ENCODE measurements at regions not wholly inside any gene's neighbourhood (a gene's known extent, or its start where the extent isn't known, plus 50 kb on each side); places are given as distances from the start of the nearest gene placed in this dataset.

- TF ChIP-seq CTCF (IDR thresholded peaks at IDR 0.05 in 2 of 3, conservative IDR thresholded peaks at IDR 0.05 in 1 of 3; ENCODE audit: insufficient read depth in 2 of 3, low read depth in 1 of 3, low read length in 3 of 3) (no peak), RAD21 (CRISPR knock-in tag; conservative IDR thresholded peaks at IDR 0.05 in 1 of 2, IDR thresholded peaks at IDR 0.05 in 1 of 2) (no peak), EP300 (IDR thresholded peaks at IDR 0.05; ENCODE audit: low read length) (no peak), PHTF2 (CRISPR knock-in tag; IDR thresholded peaks at IDR 0.05) (no peak), NR0B1 (IDR thresholded peaks at IDR 0.05; ENCODE audit: partially characterized antibody) (no peak)
These were observed 53.0 kb upstream of the KPNA4 start for GRCh38 chr3:160618363-160618762.
